HCT116 (cell line): ENCODE measurements at regions not wholly inside any gene's neighbourhood (a gene's known extent, or its start where the extent isn't known, plus 50 kb on each side); places are given as distances from the start of the nearest gene placed in this dataset.

Experiments used
- ATAC-seq: fragments of 200-7000 bp; cut with Tn5 transposase; 2 replicates; pipeline ENCODE4 v1.9.1; 2020; ENCODE audit warnings: mild to moderate bottlenecking, moderate library complexity
- BruUV-seq: library from RNA; stranded (reverse); fragments of 400-500 nt; replicated peaks from 2 replicates; lab custom pipeline; 2021; lab: Mats Ljungman, UMichigan
- CTCF ChIA-PET: fragments of 300-600 bp; sonication (Branson Sonifier 250); formaldehyde crosslinking; loops from one replicate; lab custom pipeline; 2021; ENCODE audit warnings: antibody characterized with exemption; lab: Charles Lee
- POLR2A ChIA-PET: fragments of 300-600, 350-600 bp; sonication (Branson Sonifier 250); formaldehyde crosslinking; loops from one replicate; lab custom pipeline; 2021; ENCODE audit warnings: antibody characterized with exemption; lab: Charles Lee
- RAD21 ChIA-PET, 2 experiments: fragments of 300-600 bp; sonication (Branson Sonifier 250); formaldehyde crosslinking; loops; one replicate each; lab custom pipeline; 2023; ENCODE audit warnings: low total read pairs in 2 of 2; ENCODE audit not compliant: uncharacterized antibody in 2 of 2, unreplicated experiment in 2 of 2, low non-redundant PET in 1 of 2; lab: Charles Lee
- DNase-seq: peaks from one replicate; pipeline ENCODE4 v3.0.0-alpha.2; 2010; ENCODE audit warnings: low read depth, low spot score
- H2AFZ ChIP-seq: fragments of 200-600 bp; shearing (Covaris generic), sonication (generic); 2 replicates; pipeline ENCODE4 v1.6.1; 2017; ENCODE audit warnings: low read depth, mixed run types, mixed read lengths, antibody characterized with exemption, low read length; ENCODE audit not compliant: poor library complexity, severe bottlenecking
- H3K27ac ChIP-seq: 2 replicates; pipeline ENCODE4 v1.5.1; 2012; ENCODE audit warnings: low read depth, low read length
- H3K27me3 ChIP-seq: fragments of 200-600 bp; sonication (generic); 2 replicates; pipeline ENCODE4 v1.6.1; 2016; ENCODE audit warnings: mixed run types, low read length, mixed read lengths; ENCODE audit not compliant: insufficient read depth
- H3K36me3 ChIP-seq, 2 experiments: fragments of 200-500 bp in 1 of 2; fragments of 200-600 bp in 1 of 2; sonication (Bioruptor generic) in 1 of 2; sonication (generic) in 1 of 2; 2 replicates each; pipeline versions ENCODE4 v1.5.1 to v1.6.1; 2014 to 2016; ENCODE audit warnings: low read length in 2 of 2, inconsistent platforms in 1 of 2, mixed read lengths in 1 of 2, mixed run types in 1 of 2; ENCODE audit not compliant: insufficient read depth in 2 of 2, control insufficient read depth in 1 of 2
- H3K4me1 ChIP-seq, 2 experiments: fragments of 200-600 bp in 1 of 2; sonication (generic) in 1 of 2; 2 replicates each; pipeline versions ENCODE4 v1.5.1 to v1.6.1; 2012 to 2017; ENCODE audit warnings: low read length in 2 of 2, inconsistent platforms in 1 of 2, mild to moderate bottlenecking in 1 of 2, mixed read lengths in 1 of 2, mixed run types in 1 of 2, moderate library complexity in 1 of 2; ENCODE audit not compliant: insufficient read depth in 2 of 2, control insufficient read depth in 1 of 2
- H3K4me2 ChIP-seq: fragments of 200-600 bp; sonication (generic); 2 replicates; pipeline ENCODE4 v1.6.1; 2017; ENCODE audit warnings: mixed run types, low read length, mixed read lengths
- H3K4me3 ChIP-seq, 2 experiments: fragments of 200-600 bp in 1 of 2; sonication (generic) in 1 of 2; replicated peaks in 1 of 2; 2 replicates each; pipeline ENCODE4 v1.5.1; 2011 to 2016; ENCODE audit warnings: low read length in 2 of 2, control low read depth in 1 of 2, low read depth in 1 of 2, mild to moderate bottlenecking in 1 of 2, mixed read lengths in 1 of 2, mixed run types in 1 of 2
- H3K79me2 ChIP-seq: fragments of 200-600 bp; sonication (generic); 2 replicates; pipeline ENCODE4 v1.6.1; 2017; ENCODE audit warnings: mild to moderate bottlenecking, mixed run types, low read length, moderate library complexity, mixed read lengths; ENCODE audit not compliant: insufficient read depth
- H3K9ac ChIP-seq: fragments of 200-600 bp; sonication (generic); 2 replicates; pipeline ENCODE4 v1.6.1; 2016; ENCODE audit warnings: low read length, mixed read lengths
- H3K9me2 ChIP-seq: fragments of 200-600 bp; sonication (generic), shearing (Covaris generic); 2 replicates; pipeline ENCODE4 v1.6.1; 2017; ENCODE audit warnings: mixed run types, mild to moderate bottlenecking, moderate library complexity; ENCODE audit not compliant: insufficient read depth
- H3K9me3 ChIP-seq, 2 experiments: fragments of 200-500 bp in 1 of 2; fragments of 200-600 bp in 1 of 2; sonication (Bioruptor generic) in 1 of 2; sonication (generic) in 1 of 2; 2 replicates each; pipeline ENCODE4 v1.6.1; 2014 to 2017; ENCODE audit warnings: low read length in 2 of 2, mixed read lengths in 2 of 2, inconsistent platforms in 1 of 2, low read depth in 1 of 2, mild to moderate bottlenecking in 1 of 2, mixed run types in 1 of 2, moderate library complexity in 1 of 2; ENCODE audit not compliant: control insufficient read depth in 1 of 2, insufficient read depth in 1 of 2
- H4K20me1 ChIP-seq: fragments of 200-600 bp; sonication (generic), shearing (Covaris generic); 2 replicates; pipeline ENCODE4 v1.6.1; 2017; ENCODE audit warnings: mixed run types, mild to moderate bottlenecking, moderate library complexity; ENCODE audit not compliant: insufficient read depth
- CTCF ChIP-seq, 3 experiments: fragments of 200-600 bp in 1 of 3; sonication (generic) in 1 of 3; IDR thresholded peaks in 2 of 3; conservative IDR thresholded peaks in 1 of 3; 2 replicates each; pipeline ENCODE4 v1.5.1; 2012 to 2017; ENCODE audit warnings: low read depth in 2 of 3, low read length in 2 of 3, antibody characterized with exemption in 1 of 3, borderline replicate concordance in 1 of 3, control low read depth in 1 of 3, mild to moderate bottlenecking in 1 of 3, mixed read lengths in 1 of 3, mixed run types in 1 of 3, moderate library complexity in 1 of 3; ENCODE audit not compliant: insufficient read depth in 1 of 3
- ELF1 ChIP-seq: IDR thresholded peaks from 2 replicates; pipeline ENCODE4 v1.6.1; 2012; ENCODE audit warnings: low read depth, borderline replicate concordance
- EZH2 ChIP-seq: fragments of 200-600 bp; sonication (generic); IDR thresholded peaks from 2 replicates; pipeline ENCODE4 v1.6.1; 2017; ENCODE audit warnings: antibody characterized with exemption, mixed run types
- POLR2A ChIP-seq: IDR thresholded peaks from 2 replicates; pipeline ENCODE4 v1.7.0; 2011; ENCODE audit warnings: borderline replicate concordance; ENCODE audit not compliant: insufficient read depth, insufficient read length; ENCODE audit errors: extremely low read depth
- REST ChIP-seq: IDR thresholded peaks from 2 replicates; pipeline ENCODE4 v1.6.1; 2012; ENCODE audit warnings: low read depth
- SP1 ChIP-seq: IDR thresholded peaks from 2 replicates; pipeline ENCODE4 v1.6.1; 2012; ENCODE audit warnings: low read depth
- TCF7L2 ChIP-seq: IDR thresholded peaks from 2 replicates; pipeline ENCODE4 v1.7.0; 2011; ENCODE audit warnings: borderline replicate concordance, inconsistent platforms; ENCODE audit not compliant: insufficient read depth, insufficient read length; ENCODE audit errors: extremely low read depth
- YY1 ChIP-seq: IDR thresholded peaks from 2 replicates; pipeline ENCODE4 v1.6.1; 2011; ENCODE audit warnings: low read length, low read depth, moderate library complexity, mild to moderate bottlenecking; ENCODE audit not compliant: insufficient replicate concordance; ENCODE audit errors: extremely low read depth
- ZBTB33 ChIP-seq: IDR thresholded peaks from 2 replicates; pipeline ENCODE4 v1.6.1; 2011; ENCODE audit warnings: mild to moderate bottlenecking, low read length, moderate library complexity; ENCODE audit not compliant: insufficient replicate concordance; ENCODE audit errors: extremely low read depth
- ZFX ChIP-seq: fragments of 450-650 bp; IDR thresholded peaks from 2 replicates; pipeline ENCODE4 v1.6.1; 2017
- ZNF274 ChIP-seq: fragments of 200-500 bp; sonication (Bioruptor generic); IDR thresholded peaks from 2 replicates; pipeline ENCODE4 v1.6.1; 2014; ENCODE audit warnings: mild to moderate bottlenecking, low read depth, low read length, inconsistent platforms
- intact Hi-C: fragments of 100-400 bp; cut with micrococcal nuclease; formaldehyde crosslinking; loops from 2 replicates; pipeline ENCODE4 v1.10.0; 2022

- TF ChIP-seq REST (no peak), ZFX (no peak)
- TF ChIP-seq, all 23 proteins: peak for 0
Observed at GRCh38 chr4:15234116-15234855, 193.5 kb upstream of the C1QTNF7 start (continued).

- no peaks in the 10 kb centered on the region for H3K9me2 ChIP-seq
- no peaks in the 10 kb centered on the region for H3K9me3 ChIP-seq
- H3K4me3 ChIP-seq = no peak overlapping the region
- POLR2A ChIA-PET = no interaction called here
- no peaks in the 10 kb centered on the region; the same call in 1 of the 2 replicates for H3K27me3 ChIP-seq
- no peak for ATAC-seq
- CTCF ChIA-PET = no interaction called here
- RAD21 ChIA-PET = no interaction called here
- no TSS peak for BruUV-seq
- H3K4me1 ChIP-seq = no peaks in the 10 kb centered on the region
- no peak for DNase-seq
- no peaks in the 10 kb centered on the region for H3K79me2 ChIP-seq
- no peak overlapping the region for H3K9ac ChIP-seq
- intact Hi-C loops = no loop called here
- H3K27ac ChIP-seq = no peak overlapping the region
- H4K20me1 ChIP-seq = no peaks in the 10 kb centered on the region
- H3K4me2 ChIP-seq = no peak overlapping the region
- no peak overlapping the region for H2AFZ ChIP-seq
- H3K36me3 ChIP-seq = no peaks in the 10 kb centered on the region
- TF ChIP-seq YY1 (no peak), CTCF (IDR thresholded peaks at IDR 0.05 in 2 of 3, conservative IDR thresholded peaks at IDR 0.05 in 1 of 3; ENCODE audit: borderline replicate concordance in 1 of 3, insufficient read depth in 1 of 3, low read depth in 2 of 3, low read length in 2 of 3) (no peak), REST (no peak), TCF7L2 (no peak), ZBTB33 (no peak), ELF1 (no peak), POLR2A (no peak), ZNF274 (no peak), ZFX (no peak), SP1 (no peak), EZH2 (no peak)
Observed at GRCh38 chr4:15234856-15235126, 193.0 kb upstream of the C1QTNF7 start.
